Dendritic cell treated with granulocyte-macrophage colony-stimulating factor and Interleukin-4, amounts not matched to agents 40 ng/mL and 50 ng/mL, for 4 days (primary cell): ENCODE measurements at regions not wholly inside any gene's neighbourhood (a gene's known extent, or its start where the extent isn't known, plus 50 kb on each side); places are given as distances from the start of the nearest gene placed in this dataset.

Source experiments
- H3K27ac Mint-ChIP-seq: one replicate; pipeline ENCODE4 v1.8.0; 2022; ENCODE audit warnings: mild to moderate bottlenecking, mixed read lengths
- H3K27me3 Mint-ChIP-seq: one replicate; pipeline ENCODE4 v1.8.0; 2022; ENCODE audit warnings: mild to moderate bottlenecking, mixed read lengths
- H3K36me3 Mint-ChIP-seq: one replicate; pipeline ENCODE4 v1.8.0; 2022; ENCODE audit warnings: low read depth, mixed read lengths
- H3K4me1 Mint-ChIP-seq: one replicate; pipeline ENCODE4 v1.8.0; 2022; ENCODE audit warnings: low read depth, mixed read lengths
- H3K4me3 Mint-ChIP-seq: one replicate; pipeline ENCODE4 v1.8.0; 2022; ENCODE audit warnings: mild to moderate bottlenecking, moderate library complexity, mixed read lengths
- H3K9me3 Mint-ChIP-seq: one replicate; pipeline ENCODE4 v1.8.0; 2022; ENCODE audit warnings: mixed read lengths
- intact Hi-C: fragments of 100-400 bp; cut with micrococcal nuclease; formaldehyde crosslinking; loops from one replicate; pipeline ENCODE4 v1.15.0; 2022

- H3K9me3 Mint-ChIP-seq = peaks cover 19% of the 10 kb centered on the region
- H3K27me3 Mint-ChIP-seq = no peaks in the 10 kb centered on the region
- intact Hi-C loops = no loop called here
- H3K36me3 Mint-ChIP-seq = no peaks in the 10 kb centered on the region
- H3K4me1 Mint-ChIP-seq = no peaks in the 10 kb centered on the region
- no peak overlapping the region for H3K4me3 Mint-ChIP-seq
- H3K27ac Mint-ChIP-seq = no peak overlapping the region
Observed at GRCh38 chr2:81194176-81194575, 889.6 kb upstream of the LRRTM1 start.

DNA sequence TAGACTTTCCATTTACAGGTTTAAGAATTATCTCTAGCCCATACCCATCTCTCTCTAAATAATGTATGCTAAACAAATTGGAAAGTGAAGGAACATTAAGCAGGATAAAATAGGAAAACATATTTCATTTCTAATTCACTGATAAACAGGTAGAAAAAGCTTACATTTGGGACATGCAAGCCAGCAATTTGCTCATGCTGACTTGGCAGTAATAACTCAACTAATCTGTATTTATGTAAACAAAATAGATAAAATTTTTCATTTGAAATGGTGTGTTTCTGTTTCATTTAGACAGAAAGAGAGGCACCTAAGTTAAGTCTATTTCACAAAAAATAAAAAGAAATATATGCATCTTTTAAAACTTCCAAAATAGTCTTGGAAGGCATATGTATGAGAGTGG, 877.3 kb upstream of the LRRTM1 start:
- Mint-ChIP-seq H3K27me3 (no peaks in the 10 kb centered on the region), H3K36me3 (no peaks in the 10 kb centered on the region), H3K27ac (no peak overlapping the region), H3K4me3 (no peak overlapping the region), H3K4me1 (no peaks in the 10 kb centered on the region), H3K9me3 (peaks cover 16% of the 10 kb centered on the region)
- intact Hi-C loops = no loop called here

GRCh38 chr2:81171447-81171846, 866.9 kb upstream of the LRRTM1 start:
- Mint-ChIP-seq H3K4me3 (no peak overlapping the region), H3K27ac (no peak overlapping the region), H3K9me3 (peaks cover 8% of the 10 kb centered on the region), H3K4me1 (no peaks in the 10 kb centered on the region), H3K36me3 (no peaks in the 10 kb centered on the region), H3K27me3 (no peaks in the 10 kb centered on the region)
- intact Hi-C loops = no loop called here

DNA sequence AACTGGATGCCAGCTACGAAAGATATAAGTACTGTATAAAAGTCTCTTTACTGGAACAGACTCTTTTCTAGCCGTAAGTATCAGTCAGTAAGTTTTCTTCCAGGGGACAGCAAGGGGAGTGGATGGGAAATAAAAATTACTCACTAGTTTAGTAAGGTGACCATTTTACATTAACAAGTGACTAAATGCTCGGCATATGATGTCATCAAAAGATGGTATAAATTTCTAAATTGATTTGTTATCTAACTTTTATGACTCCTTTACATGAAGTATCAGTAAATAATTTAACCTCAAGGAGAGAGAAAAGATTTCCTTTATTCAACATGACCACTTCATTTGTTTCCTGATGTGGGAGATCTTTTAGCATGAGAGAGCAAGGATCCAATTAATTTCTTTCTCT, 859.0 kb upstream of the LRRTM1 start:
- no peak overlapping the region for H3K4me3 Mint-ChIP-seq
- no peaks in the 10 kb centered on the region for H3K36me3 Mint-ChIP-seq
- peaks cover 4% of the 10 kb centered on the region for H3K9me3 Mint-ChIP-seq
- intact Hi-C loops = no loop called here
- H3K27ac Mint-ChIP-seq = no peak overlapping the region
- H3K4me1 Mint-ChIP-seq = no peaks in the 10 kb centered on the region
- H3K27me3 Mint-ChIP-seq = no peaks in the 10 kb centered on the region

GRCh38 chr2:81158505-81158904, 854.0 kb upstream of the LRRTM1 start:
- intact Hi-C loops = no loop called here
- Mint-ChIP-seq H3K4me1 (no peaks in the 10 kb centered on the region), H3K27me3 (no peaks in the 10 kb centered on the region), H3K9me3 (peaks cover 23% of the 10 kb centered on the region), H3K27ac (no peak overlapping the region), H3K4me3 (no peak overlapping the region), H3K36me3 (no peaks in the 10 kb centered on the region)

GRCh38 chr2:81148323-81148722, 843.8 kb upstream of the LRRTM1 start:
- H3K4me3 Mint-ChIP-seq = no peak overlapping the region
- H3K27ac Mint-ChIP-seq = no peak overlapping the region
- H3K4me1 Mint-ChIP-seq = no peaks in the 10 kb centered on the region
- intact Hi-C loops = no loop called here
- peaks cover 23% of the 10 kb centered on the region for H3K9me3 Mint-ChIP-seq
- H3K27me3 Mint-ChIP-seq = no peaks in the 10 kb centered on the region
- no peaks in the 10 kb centered on the region for H3K36me3 Mint-ChIP-seq

DNA sequence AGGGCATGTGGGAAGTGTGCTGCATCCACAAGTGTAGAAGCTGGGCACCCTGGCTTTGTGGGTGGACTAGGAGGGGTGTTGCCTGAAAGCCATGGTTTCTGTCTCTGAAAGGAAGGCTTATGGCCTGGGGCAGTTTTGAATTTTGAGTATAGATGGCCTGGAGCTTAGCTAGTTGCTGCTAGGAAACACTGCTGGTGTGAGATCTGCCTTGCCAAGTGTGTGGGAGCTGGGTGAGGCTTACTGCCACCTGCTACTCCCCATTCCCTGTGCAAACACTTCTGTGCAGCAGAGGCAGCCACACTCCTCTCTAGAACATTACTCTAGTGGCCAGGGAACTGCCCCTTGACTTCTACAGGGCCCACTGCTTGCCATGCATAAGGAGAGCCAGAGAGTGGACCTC, 831.7 kb upstream of the LRRTM1 start:
- intact Hi-C loops = no loop called here

DNA sequence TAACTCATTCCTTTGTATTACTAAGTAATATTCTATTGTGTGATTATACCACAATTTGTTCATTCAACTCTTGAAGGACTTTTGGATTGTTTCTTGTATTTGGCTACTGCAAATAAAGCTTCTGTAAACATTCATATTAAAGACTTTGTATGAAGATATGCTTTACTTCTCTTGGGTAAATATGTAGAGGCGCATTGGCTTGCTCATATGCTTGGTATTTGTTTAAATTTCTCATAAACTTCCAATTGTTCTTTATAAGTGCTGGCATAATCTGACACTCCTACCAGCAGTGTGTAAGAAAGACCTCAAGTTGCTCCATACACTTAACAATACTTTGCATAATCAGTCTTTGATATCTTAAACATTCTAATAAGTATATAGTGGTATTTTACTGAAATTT, 792.8 kb upstream of the LRRTM1 start:
- H3K4me1 Mint-ChIP-seq = no peaks in the 10 kb centered on the region
- H3K27ac Mint-ChIP-seq = no peak overlapping the region
- no peak overlapping the region for H3K4me3 Mint-ChIP-seq
- no peaks in the 10 kb centered on the region for H3K27me3 Mint-ChIP-seq
- no peaks in the 10 kb centered on the region for H3K36me3 Mint-ChIP-seq
- peaks cover 12% of the 10 kb centered on the region for H3K9me3 Mint-ChIP-seq
- intact Hi-C loops = no loop called here

More for the DNA sequence above, 831.7 kb upstream of the LRRTM1 start:
- H3K27me3 Mint-ChIP-seq = no peaks in the 10 kb centered on the region
- H3K4me1 Mint-ChIP-seq = no peaks in the 10 kb centered on the region
- no peaks in the 10 kb centered on the region for H3K36me3 Mint-ChIP-seq
- H3K4me3 Mint-ChIP-seq = no peak overlapping the region
- no peak overlapping the region for H3K27ac Mint-ChIP-seq
- H3K9me3 Mint-ChIP-seq = peaks cover 22% of the 10 kb centered on the region

DNA sequence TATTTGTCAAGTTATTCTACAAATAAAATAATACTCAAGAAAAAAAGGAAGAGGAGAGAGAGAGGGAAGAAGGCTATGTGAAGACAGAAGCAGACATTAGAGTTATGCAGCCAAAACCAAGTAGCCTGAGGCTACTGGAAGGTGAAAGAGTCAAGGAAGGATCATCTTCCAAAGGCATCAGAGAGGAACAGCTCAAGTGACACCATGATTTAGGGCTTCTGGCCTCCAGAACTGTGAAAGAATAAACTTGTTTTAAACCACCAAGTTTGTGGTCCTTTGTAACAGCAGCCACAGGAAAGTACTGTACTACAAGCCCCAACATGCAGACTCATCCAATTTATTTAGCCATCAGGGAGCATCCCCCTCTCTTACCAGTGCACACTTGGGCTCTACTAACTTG, 788.5 kb upstream of the LRRTM1 start:
- intact Hi-C loops = no loop called here
- no peak overlapping the region for H3K4me3 Mint-ChIP-seq
- no peaks in the 10 kb centered on the region for H3K27me3 Mint-ChIP-seq
- peaks cover 21% of the 10 kb centered on the region for H3K9me3 Mint-ChIP-seq
- H3K36me3 Mint-ChIP-seq = no peaks in the 10 kb centered on the region
- no peak overlapping the region for H3K27ac Mint-ChIP-seq
- H3K4me1 Mint-ChIP-seq = no peaks in the 10 kb centered on the region

GRCh38 chr2:81087646-81088045, 783.1 kb upstream of the LRRTM1 start:
- intact Hi-C loops = no loop called here
- H3K4me3 Mint-ChIP-seq = no peak overlapping the region
- H3K27ac Mint-ChIP-seq = no peak overlapping the region
- peaks cover 30% of the 10 kb centered on the region for H3K9me3 Mint-ChIP-seq
- H3K27me3 Mint-ChIP-seq = no peaks in the 10 kb centered on the region
- no peaks in the 10 kb centered on the region for H3K4me1 Mint-ChIP-seq
- no peaks in the 10 kb centered on the region for H3K36me3 Mint-ChIP-seq

GRCh38 chr2:81084101-81084500, 779.5 kb upstream of the LRRTM1 start:
- Mint-ChIP-seq H3K27me3 (no peaks in the 10 kb centered on the region), H3K9me3 (peaks cover 16% of the 10 kb centered on the region)

GRCh38 chr2:81078631-81079030, 774.1 kb upstream of the LRRTM1 start:
- H3K4me1 Mint-ChIP-seq = no peaks in the 10 kb centered on the region
- intact Hi-C loops = no loop called here
- H3K4me3 Mint-ChIP-seq = no peak overlapping the region
- no peaks in the 10 kb centered on the region for H3K36me3 Mint-ChIP-seq
- H3K27ac Mint-ChIP-seq = no peak overlapping the region
- no peaks in the 10 kb centered on the region for H3K27me3 Mint-ChIP-seq
- H3K9me3 Mint-ChIP-seq = no peaks in the 10 kb centered on the region

More at GRCh38 chr2:81084101-81084500, 779.5 kb upstream of the LRRTM1 start:
- H3K36me3 Mint-ChIP-seq = no peaks in the 10 kb centered on the region
- intact Hi-C loops = no loop called here
- H3K4me1 Mint-ChIP-seq = no peaks in the 10 kb centered on the region
- no peak overlapping the region for H3K27ac Mint-ChIP-seq
- H3K4me3 Mint-ChIP-seq = no peak overlapping the region

GRCh38 chr2:81078102-81078501, 773.5 kb upstream of the LRRTM1 start:
- no peaks in the 10 kb centered on the region for H3K4me1 Mint-ChIP-seq
- H3K4me3 Mint-ChIP-seq = no peak overlapping the region
- intact Hi-C loops = no loop called here
- no peaks in the 10 kb centered on the region for H3K9me3 Mint-ChIP-seq
- no peak overlapping the region for H3K27ac Mint-ChIP-seq
- H3K27me3 Mint-ChIP-seq = no peaks in the 10 kb centered on the region
- H3K36me3 Mint-ChIP-seq = no peaks in the 10 kb centered on the region

DNA sequence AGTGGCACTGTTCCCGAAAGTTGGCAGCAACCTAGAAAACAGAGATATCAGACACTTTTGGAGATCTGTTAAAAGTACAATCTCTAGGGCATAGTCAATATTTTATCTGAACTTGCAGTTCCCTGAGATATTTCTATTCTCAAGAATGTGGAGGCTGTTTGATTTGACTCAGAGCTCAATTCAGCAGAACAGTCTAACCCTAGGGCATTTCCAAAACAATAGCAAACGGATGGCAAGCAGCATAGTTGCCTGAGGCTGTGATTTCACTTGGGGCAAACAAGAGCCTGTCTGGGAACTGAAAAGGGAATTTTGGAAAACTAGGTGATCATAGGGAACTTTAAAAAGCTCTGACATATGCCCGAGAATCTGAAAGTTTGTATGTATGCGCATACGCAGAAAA, 772.8 kb upstream of the LRRTM1 start:
- intact Hi-C loops = no loop called here
- Mint-ChIP-seq H3K27ac (no peak overlapping the region), H3K9me3 (no peaks in the 10 kb centered on the region), H3K36me3 (no peaks in the 10 kb centered on the region), H3K4me3 (no peak overlapping the region), H3K4me1 (no peaks in the 10 kb centered on the region), H3K27me3 (no peaks in the 10 kb centered on the region)

DNA sequence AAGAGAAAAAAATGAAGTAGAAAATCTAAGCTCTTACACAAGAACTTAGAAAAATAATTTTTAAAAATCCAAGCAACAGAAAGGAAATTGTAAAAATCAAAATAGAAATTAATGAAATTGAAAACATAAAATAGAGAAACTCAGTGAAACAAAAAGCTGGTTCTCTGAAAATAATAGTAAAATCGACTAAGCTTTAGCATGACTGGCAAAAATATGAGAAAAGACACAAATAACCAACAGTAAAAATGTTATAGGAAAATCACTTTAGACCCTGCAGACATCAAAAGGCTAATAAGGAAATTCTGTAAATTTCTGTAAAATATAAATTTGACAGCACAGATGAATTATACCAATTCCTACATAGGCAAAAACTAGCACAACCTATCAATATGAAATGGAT, 768.9 kb upstream of the LRRTM1 start:
- no peaks in the 10 kb centered on the region for H3K27me3 Mint-ChIP-seq
- no peak overlapping the region for H3K4me3 Mint-ChIP-seq
- intact Hi-C loops = no loop called here
- no peaks in the 10 kb centered on the region for H3K4me1 Mint-ChIP-seq
- H3K9me3 Mint-ChIP-seq = no peaks in the 10 kb centered on the region
- H3K36me3 Mint-ChIP-seq = no peaks in the 10 kb centered on the region
- H3K27ac Mint-ChIP-seq = no peak overlapping the region
